ENCODE measurements at regions not wholly inside any gene's neighbourhood (a gene's known extent, or its start where the extent isn't known, plus 50 kb on each side); places are given as distances from the start of the nearest gene placed in this dataset.

DNA sequence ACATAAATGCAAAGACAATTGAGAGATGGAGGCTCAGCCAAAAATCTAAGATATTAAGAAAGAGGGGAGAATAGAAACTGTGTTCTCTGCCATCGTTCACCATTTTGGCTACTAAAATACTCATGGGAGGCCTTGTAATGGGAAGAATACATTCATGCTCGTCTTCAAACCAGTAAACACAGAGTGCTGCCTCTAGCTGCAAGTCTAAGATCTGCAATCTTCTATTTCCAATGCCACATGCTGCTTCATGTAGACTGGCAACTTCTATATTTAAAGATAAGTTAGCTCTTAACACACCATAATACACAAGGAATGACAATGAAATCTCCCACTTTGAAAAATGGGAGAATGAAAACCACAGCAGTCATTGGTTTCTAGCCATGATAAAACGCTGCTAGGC, 387.3 kb downstream of the HS3ST3B1 start:
- no peak overlapping the region for H2BK12ac ChIP-seq (ENCODE audit: low read depth, low read length)
- H3K9me3 ChIP-seq (ENCODE audit: insufficient read depth in 2 of 2, low read depth in 1 of 2, low read length in 1 of 2), result no peaks in the 10 kb centered on the region
- DNase-seq (ENCODE audit: low read depth in 1 of 2, low spot score in 2 of 2) (no peak), FAIRE-seq (no peak)
- no peaks in the 10 kb centered on the region for H3K23me2 ChIP-seq (ENCODE audit: low read depth, low read length)
- ChIA-PET POLR2A (ENCODE audit: partially characterized antibody) (no interaction called here), CTCF (ENCODE audit: partially characterized antibody) (interaction anchor here (0.8 to 2.6 kb wide), 4 partner anchors 8 to 239 kb away, joined by 3 to 9 read pairs (median 6); no protein-coding TSS in a partner anchor)
- H4K20me1 ChIP-seq (replicated peaks in 1 of 2; ENCODE audit: control insufficient read depth in 1 of 2, insufficient read depth in 2 of 2, low read length in 2 of 2), result no peaks in the 10 kb centered on the region
- H3K4me1 ChIP-seq (replicated peaks in 1 of 4; ENCODE audit: control insufficient read depth in 3 of 4, insufficient read depth in 4 of 4, low read length in 3 of 4), result no peaks in the 10 kb centered on the region
- H2BK20ac ChIP-seq (ENCODE audit: low read length), result no peak overlapping the region
- no peak overlapping the region for H3K23ac ChIP-seq (ENCODE audit: insufficient read length)
- H3K36me3 ChIP-seq (ENCODE audit: control insufficient read depth in 2 of 4, insufficient read depth in 4 of 4, low read length in 3 of 4), result no peaks in the 10 kb centered on the region
- H3K27ac ChIP-seq (ENCODE audit: low read depth, low read length), result no peak overlapping the region
- H3K4me2 ChIP-seq (ENCODE audit: insufficient read depth in 1 of 2, low read depth in 2 of 2, low read length in 2 of 2), result no peak overlapping the region
- no peak overlapping the region for H2BK5ac ChIP-seq (ENCODE audit: low read depth, low read length)
- H2AFZ ChIP-seq (ENCODE audit: low read length), result no peak overlapping the region
- H2AK5ac ChIP-seq (ENCODE audit: low read depth, low read length), result no peak overlapping the region
- H2BK120ac ChIP-seq (replicated peaks; ENCODE audit: low read depth, low read length), result no peak overlapping the region
- H3K4ac ChIP-seq (replicated peaks; ENCODE audit: insufficient read length, low read depth, low read length), result no peak overlapping the region
- H3K56ac ChIP-seq (replicated peaks; ENCODE audit: insufficient read length, low read depth, low read length), result no peak overlapping the region
- no peaks in the 10 kb centered on the region for H3K79me1 ChIP-seq (ENCODE audit: low read depth, low read length)
- no peak overlapping the region for H3K18ac ChIP-seq (ENCODE audit: extremely low read depth, low read length)
- H3K9ac ChIP-seq (replicated peaks in 1 of 4; ENCODE audit: extremely low read depth in 1 of 4, low read depth in 3 of 4, low read length in 3 of 4), result no peak overlapping the region
- TF ChIP-seq, protein P1, sequence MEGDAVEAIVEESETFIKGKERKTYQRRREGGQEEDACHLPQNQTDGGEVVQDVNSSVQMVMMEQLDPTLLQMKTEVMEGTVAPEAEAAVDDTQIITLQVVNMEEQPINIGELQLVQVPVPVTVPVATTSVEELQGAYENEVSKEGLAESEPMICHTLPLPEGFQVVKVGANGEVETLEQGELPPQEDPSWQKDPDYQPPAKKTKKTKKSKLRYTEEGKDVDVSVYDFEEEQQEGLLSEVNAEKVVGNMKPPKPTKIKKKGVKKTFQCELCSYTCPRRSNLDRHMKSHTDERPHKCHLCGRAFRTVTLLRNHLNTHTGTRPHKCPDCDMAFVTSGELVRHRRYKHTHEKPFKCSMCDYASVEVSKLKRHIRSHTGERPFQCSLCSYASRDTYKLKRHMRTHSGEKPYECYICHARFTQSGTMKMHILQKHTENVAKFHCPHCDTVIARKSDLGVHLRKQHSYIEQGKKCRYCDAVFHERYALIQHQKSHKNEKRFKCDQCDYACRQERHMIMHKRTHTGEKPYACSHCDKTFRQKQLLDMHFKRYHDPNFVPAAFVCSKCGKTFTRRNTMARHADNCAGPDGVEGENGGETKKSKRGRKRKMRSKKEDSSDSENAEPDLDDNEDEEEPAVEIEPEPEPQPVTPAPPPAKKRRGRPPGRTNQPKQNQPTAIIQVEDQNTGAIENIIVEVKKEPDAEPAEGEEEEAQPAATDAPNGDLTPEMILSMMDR (IDR thresholded peaks at IDR 0.05; ENCODE audit: control extremely low read depth in 1 of 3, insufficient read depth in 1 of 3, low read depth in 1 of 3, low read length in 3 of 3), result peak in 2 of 3 experiments; percentile 6 to 53; a peak in 1 of 4 replicates
- TF ChIP-seq CHD2 (IDR thresholded peaks at IDR 0.05; ENCODE audit: low read length) (no peak), KDM4A (IDR thresholded peaks at IDR 0.05; ENCODE audit: low read depth, low read length, severe bottlenecking) (no peak), MAFK (IDR thresholded peaks at IDR 0.05; ENCODE audit: low read depth, low read length) (no peak), YY1 (IDR thresholded peaks at IDR 0.05; ENCODE audit: low read depth, low read length) (no peak), HDAC6 (IDR thresholded peaks at IDR 0.05; ENCODE audit: low read depth, low read length) (no peak), ZNF274 (IDR thresholded peaks at IDR 0.05; ENCODE audit: borderline replicate concordance, extremely low read depth, low read length) (no peak), RAD21 (IDR thresholded peaks at IDR 0.05 in 1 of 2, conservative IDR thresholded peaks at IDR 0.05 in 1 of 2; ENCODE audit: low read depth in 2 of 2, low read length in 2 of 2) (peak in 1 of 2 experiments; percentile 43; a peak in 2 of 4 replicates), TAF1 (IDR thresholded peaks at IDR 0.05; ENCODE audit: low read depth, low read length) (no peak)
- no peak overlapping the region for H4K5ac ChIP-seq (ENCODE audit: insufficient read length, low read depth, low read length)
- no peak overlapping the region for H4K8ac ChIP-seq (ENCODE audit: extremely low read depth, insufficient read depth, low read length)
- H3K4me3 ChIP-seq (ENCODE audit: extremely low read depth in 1 of 4, insufficient read depth in 2 of 4, low read depth in 3 of 4, low read length in 4 of 4), result no peak overlapping the region
- H4K91ac ChIP-seq (replicated peaks; ENCODE audit: insufficient read length, low read length), result no peak overlapping the region
- no peaks in the 10 kb centered on the region for H3K27me3 ChIP-seq (replicated peaks in 1 of 4; ENCODE audit: control insufficient read depth in 3 of 4, extremely low read depth in 1 of 4, insufficient read depth in 3 of 4, low read length in 3 of 4)
- WGBS, 2 experiments (ENCODE audit: extremely low coverage in 1 of 2, insufficient coverage in 1 of 2, insufficient read length in 1 of 2, insufficient replicate concordance in 2 of 2, low coverage in 1 of 2, low lambda C conversion rate in 2 of 2, missing lambda C conversion rate in 1 of 2), result 79% methylated on average over 3 of the region's 3 CpGs; no CpG with 5 or more reads in 1 of the 2 experiments
- no peak overlapping the region for H2BK15ac ChIP-seq (ENCODE audit: low read length)
- no peaks in the 10 kb centered on the region for H3K79me2 ChIP-seq (ENCODE audit: control insufficient read depth in 1 of 2, insufficient read depth in 2 of 2, low read length in 2 of 2)
- no peak overlapping the region for H3K14ac ChIP-seq (ENCODE audit: insufficient read length)

All from H1 (cell line).